Amniotic epithelial cell (primary cell): ENCODE measurements at regions not wholly inside any gene's neighbourhood (a gene's known extent, or its start where the extent isn't known, plus 50 kb on each side); places are given as distances from the start of the nearest gene placed in this dataset.

ENCODE experiments used
- DNase-seq: peaks from one replicate; pipeline ENCODE4 v3.0.0-alpha.2; 2010; ENCODE audit warnings: low read depth

GRCh38 chr13:73704587-73704986, 429.6 kb downstream of the KLF12 start:
- no peak for DNase-seq

DNA sequence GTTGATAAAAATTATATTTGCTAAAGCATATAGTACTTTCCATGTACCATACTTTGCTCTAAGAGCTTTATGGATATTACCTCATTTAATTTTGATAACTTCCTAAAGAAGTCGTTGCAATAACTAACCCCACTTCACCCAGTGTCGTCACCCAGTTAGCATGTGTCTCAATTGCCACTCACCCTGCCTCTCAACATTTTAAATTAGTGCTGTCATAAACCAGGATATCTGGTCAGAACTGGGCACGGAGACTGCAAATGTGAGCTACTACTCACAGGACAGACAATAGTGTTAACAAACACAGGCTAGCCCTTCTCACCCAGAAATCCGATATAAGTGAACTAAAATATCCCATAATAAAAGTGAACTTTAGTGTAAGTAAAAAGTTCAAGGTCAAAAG, 430.6 kb downstream of the KLF12 start:
- no peak for DNase-seq

DNA sequence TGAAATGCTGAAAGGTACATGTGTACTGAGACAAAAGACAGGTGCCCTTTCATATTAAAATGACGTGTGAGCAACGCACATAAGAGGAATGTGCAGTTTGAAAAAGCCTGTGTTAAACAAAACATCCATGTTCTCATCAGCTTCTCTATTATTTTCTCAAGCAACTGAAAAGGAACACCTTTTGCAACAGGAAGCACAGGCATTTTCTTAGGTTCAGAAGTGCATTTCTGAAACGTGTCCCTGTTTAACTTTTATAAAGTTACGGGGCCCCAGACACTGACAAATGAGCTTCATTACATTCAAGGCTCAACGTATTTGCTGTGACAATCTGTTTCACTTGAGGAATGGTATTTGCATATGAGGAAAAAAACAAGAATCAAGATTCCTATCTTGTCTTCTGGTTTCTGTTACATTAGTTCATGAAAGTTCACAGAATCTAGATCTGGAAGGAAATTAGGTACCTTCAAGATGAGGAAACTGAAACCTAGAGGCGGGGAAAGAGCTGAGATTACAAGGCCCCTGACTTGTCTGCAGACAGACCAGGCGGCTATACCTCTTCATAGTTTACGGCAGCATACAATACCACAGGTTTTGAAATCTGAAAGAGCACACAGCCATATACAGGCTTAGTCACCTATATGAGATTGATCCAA, 431.7 kb downstream of the KLF12 start:
- peak; percentile 44 for DNase-seq

- DNase-seq: no peak
These were observed 433.0 kb downstream of the KLF12 start for GRCh38 chr13:73701160-73701559.

GRCh38 chr13:73698859-73699258, 435.3 kb downstream of the KLF12 start:
- DNase-seq: peak; percentile 14

DNA sequence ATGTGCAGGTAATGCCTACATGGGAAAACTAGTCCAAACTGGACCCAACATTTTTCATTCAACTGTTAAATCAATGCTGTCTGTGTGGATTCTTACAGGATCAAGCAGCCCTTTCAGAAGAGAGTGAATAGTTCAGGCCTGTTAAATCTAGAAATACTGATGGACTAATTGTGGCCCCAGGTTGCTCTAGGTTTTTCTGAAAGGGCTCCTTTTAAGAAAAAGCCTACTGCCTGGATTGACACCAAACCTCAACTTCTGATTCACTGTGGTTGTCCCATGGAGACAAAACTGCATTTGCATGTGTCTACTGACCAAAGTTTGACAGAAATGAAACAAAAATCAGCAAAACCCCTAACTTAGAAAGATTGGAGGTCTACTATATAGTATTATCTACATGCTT, 437.0 kb downstream of the KLF12 start:
- DNase-seq: no peak

GRCh38 chr13:73696713-73697112, 437.5 kb downstream of the KLF12 start:
- DNase-seq: no peak

GRCh38 chr13:73696271-73696670, 437.9 kb downstream of the KLF12 start:
- DNase-seq: no peak

GRCh38 chr13:73695325-73695724, 438.9 kb downstream of the KLF12 start:
- DNase-seq: no peak

DNA sequence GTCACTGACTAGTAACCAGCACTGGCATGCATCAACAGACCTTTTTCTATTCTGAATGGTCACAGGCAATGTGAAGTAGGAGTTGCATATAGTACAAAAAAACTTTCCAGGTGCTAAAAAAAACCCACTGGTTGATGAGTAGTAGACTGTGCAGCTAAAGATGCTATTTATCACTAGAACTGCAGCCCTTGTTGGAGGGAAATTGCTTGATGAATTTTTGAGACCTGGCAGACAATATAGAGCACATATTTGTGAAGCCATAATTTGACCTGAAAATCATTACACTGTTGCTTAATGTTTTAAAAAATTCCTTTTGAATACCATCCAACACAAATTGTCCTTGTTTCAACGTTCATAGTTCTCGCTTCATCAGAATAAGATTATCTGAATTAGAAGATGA, 441.0 kb downstream of the KLF12 start:
- DNase-seq: no peak

DNA sequence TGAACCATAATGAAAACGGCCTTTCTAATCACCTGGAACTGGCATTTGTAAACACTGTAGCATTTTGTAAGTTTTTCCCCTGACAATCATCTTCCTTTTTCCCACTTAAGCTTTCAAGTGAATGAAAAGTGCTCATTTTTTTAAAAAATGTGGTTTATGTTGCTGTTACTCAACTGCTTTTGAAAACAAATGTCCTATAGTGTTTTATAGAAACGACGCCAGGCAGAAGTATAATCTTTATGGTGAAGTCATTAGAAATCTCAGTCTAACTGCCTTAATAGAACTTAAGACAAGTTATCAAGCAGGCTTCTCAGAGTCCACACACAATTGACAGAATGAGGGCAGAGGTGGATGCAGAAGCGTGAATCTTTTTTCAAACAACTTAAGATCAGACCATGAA, 442.3 kb downstream of the KLF12 start:
- DNase-seq: no peak

GRCh38 chr13:73687929-73688328, 446.3 kb downstream of the KLF12 start:
- DNase-seq: no peak

- peak; percentile 33 for DNase-seq
These were observed 447.1 kb downstream of the KLF12 start for GRCh38 chr13:73687087-73687486.

- no peak for DNase-seq
These were observed 449.5 kb downstream of the KLF12 start for GRCh38 chr13:73684750-73685149.

DNA sequence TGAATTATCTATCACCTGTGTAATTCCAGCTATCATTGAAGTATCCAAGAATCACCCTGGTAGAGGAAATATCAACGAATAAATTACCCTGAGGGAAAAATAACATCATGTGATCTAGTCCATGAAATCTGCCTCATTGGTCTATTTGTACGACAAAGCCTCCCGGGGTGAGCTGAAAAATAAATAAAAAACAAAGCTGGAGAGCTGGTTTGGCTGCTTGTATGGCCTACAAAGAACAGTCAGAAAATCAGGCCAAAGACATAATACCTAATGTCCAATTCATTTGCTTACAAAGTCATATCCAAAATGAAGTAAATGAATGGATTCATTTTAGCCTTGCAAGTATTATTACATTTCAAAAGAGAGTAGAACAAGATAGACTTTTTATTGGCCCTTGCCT, 449.9 kb downstream of the KLF12 start:
- no peak for DNase-seq

GRCh38 chr13:73683746-73684145, 450.5 kb downstream of the KLF12 start:
- DNase-seq: no peak

GRCh38 chr13:73681779-73682178, 452.4 kb downstream of the KLF12 start:
- no peak for DNase-seq

GRCh38 chr13:73681015-73681414, 453.2 kb downstream of the KLF12 start:
- DNase-seq: no peak

GRCh38 chr13:73677048-73677601, 457.1 kb downstream of the KLF12 start:
- no peak for DNase-seq

GRCh38 chr13:73676550-73677047, 457.6 kb downstream of the KLF12 start:
- DNase-seq: no peak

DNA sequence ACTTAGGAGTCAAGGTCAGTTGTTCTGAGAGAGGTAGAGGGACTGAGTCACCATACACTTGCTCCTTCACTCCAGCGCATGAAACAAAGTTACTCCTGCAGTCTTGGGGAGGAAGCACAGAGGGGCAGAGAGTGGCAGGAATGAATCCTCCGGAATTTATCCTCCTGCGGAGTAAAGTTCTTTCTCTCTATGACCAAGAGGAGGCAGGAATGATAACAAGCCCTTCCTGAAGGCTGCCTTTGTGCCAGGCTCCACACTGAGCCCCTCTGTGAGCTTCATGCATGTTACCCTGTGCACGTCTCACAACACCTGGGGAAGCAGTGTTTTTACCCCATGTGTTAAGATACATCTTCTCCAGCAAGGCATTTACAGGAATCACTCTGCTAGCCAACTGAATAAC, 458.4 kb downstream of the KLF12 start:
- DNase-seq: no peak

DNA sequence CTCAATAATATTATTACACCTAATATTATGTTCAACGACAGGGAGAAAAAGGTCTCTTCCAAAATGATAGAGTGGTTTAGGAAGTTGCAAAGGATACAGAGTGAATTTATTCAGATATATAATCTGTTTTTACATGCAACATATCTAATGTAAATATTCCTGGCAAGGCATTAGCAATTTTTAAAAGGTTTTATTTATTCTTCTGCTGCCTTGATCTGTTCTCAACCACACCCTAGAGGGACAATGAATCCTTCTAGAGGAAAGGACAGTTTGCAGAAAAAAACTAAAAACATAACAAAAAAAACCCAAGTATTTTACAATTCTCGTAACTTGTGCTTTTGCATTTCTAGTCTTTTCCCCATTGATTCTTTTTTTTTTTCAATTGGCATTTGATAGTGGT, 459.6 kb downstream of the KLF12 start:
- DNase-seq: no peak

DNA sequence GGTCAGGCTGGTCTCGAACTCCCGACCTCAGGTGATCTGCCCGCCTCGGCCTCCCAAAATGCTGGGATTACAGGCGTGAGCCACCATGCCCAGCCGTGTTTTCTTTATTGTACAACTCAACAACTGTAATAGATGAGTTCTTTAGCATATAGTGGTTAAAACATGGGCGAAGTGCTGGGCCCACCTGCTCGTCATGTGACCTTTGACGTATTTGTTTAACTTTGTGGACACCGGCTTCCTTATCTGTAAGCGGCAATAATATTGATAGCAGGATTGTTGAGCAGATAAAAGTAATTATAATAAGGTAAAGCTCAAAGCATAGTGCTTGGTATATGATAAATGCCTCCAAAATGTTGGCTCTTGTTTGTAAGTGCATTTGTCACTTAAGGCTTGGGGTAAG, 460.3 kb downstream of the KLF12 start:
- no peak for DNase-seq

GRCh38 chr13:73672492-73672891, 461.7 kb downstream of the KLF12 start:
- no peak for DNase-seq
